ENCODE measurements at regions not wholly inside any gene's neighbourhood (a gene's known extent, or its start where the extent isn't known, plus 50 kb on each side); places are given as distances from the start of the nearest gene placed in this dataset.
A peak's percentile ranks its signal among the peaks of the same experiment; 100 is the strongest.

GRCh38 chr13:24052547-24053518 is 107.7 kb upstream of the SPATA13 start:
- no peak for DNase-seq

- DNase-seq: peak; percentile 66
Observed at GRCh38 chr13:24053519-24054251, 106.8 kb upstream of the SPATA13 start.

- no peak for DNase-seq
Observed at GRCh38 chr13:24056616-24057137, 103.8 kb upstream of the SPATA13 start.

GRCh38 chr13:24060993-24061392 is 99.5 kb upstream of the SPATA13 start:
- no peak for DNase-seq

- no peak for DNase-seq
Observed at GRCh38 chr13:24063281-24063877, 97.1 kb upstream of the SPATA13 start.

GRCh38 chr13:24064371-24064770 is 96.1 kb upstream of the SPATA13 start:
- no peak for DNase-seq

GRCh38 chr13:24065176-24065575 is 95.3 kb upstream of the SPATA13 start:
- DNase-seq: no peak

- DNase-seq: no peak
Observed at GRCh38 chr13:24066405-24067295, 93.9 kb upstream of the SPATA13 start.

GRCh38 chr13:24068472-24068871 is 92.0 kb upstream of the SPATA13 start:
- DNase-seq: no peak

GRCh38 chr13:24071016-24071415 is 89.5 kb upstream of the SPATA13 start:
- no peak for DNase-seq

- DNase-seq: no peak
Observed at GRCh38 chr13:24071423-24072075, 89.0 kb upstream of the SPATA13 start.

- DNase-seq: no peak
Observed at GRCh38 chr13:24073657-24074056, 86.9 kb upstream of the SPATA13 start.

- no peak for DNase-seq
Observed at GRCh38 chr13:24074678-24075077, 85.8 kb upstream of the SPATA13 start.

- DNase-seq: no peak
Observed at GRCh38 chr13:24075137-24075975, 85.2 kb upstream of the SPATA13 start.

- no peak for DNase-seq
Observed at GRCh38 chr13:24076109-24076508, 84.4 kb upstream of the SPATA13 start.

GRCh38 chr13:24076636-24077035 is 83.9 kb upstream of the SPATA13 start:
- no peak for DNase-seq

GRCh38 chr13:24080134-24080533 is 80.4 kb upstream of the SPATA13 start:
- no peak for DNase-seq

GRCh38 chr13:24081387-24081786 is 79.1 kb upstream of the SPATA13 start:
- DNase-seq: no peak

GRCh38 chr13:24083141-24083540 is 77.4 kb upstream of the SPATA13 start:
- no peak for DNase-seq

- no peak for DNase-seq
Observed at GRCh38 chr13:24083722-24084421, 76.6 kb upstream of the SPATA13 start.
